NT2/D1 (cell line): ENCODE measurements at regions not wholly inside any gene's neighbourhood (a gene's known extent, or its start where the extent isn't known, plus 50 kb on each side); places are given as distances from the start of the nearest gene placed in this dataset.

Experiments
- SUZ12 ChIP-seq: IDR thresholded peaks from 2 replicates; pipeline ENCODE4 v1.6.1; 2011; ENCODE audit not compliant: insufficient read length, insufficient read depth; ENCODE audit errors: extremely low read depth
- YY1 ChIP-seq: IDR thresholded peaks from 2 replicates; pipeline ENCODE4 v1.6.1; 2011; ENCODE audit not compliant: insufficient read length, insufficient read depth
- ZNF274 ChIP-seq: IDR thresholded peaks from 2 replicates; pipeline ENCODE4 v1.6.1; 2011; ENCODE audit warnings: mild to moderate bottlenecking, low read depth, low read length

DNA sequence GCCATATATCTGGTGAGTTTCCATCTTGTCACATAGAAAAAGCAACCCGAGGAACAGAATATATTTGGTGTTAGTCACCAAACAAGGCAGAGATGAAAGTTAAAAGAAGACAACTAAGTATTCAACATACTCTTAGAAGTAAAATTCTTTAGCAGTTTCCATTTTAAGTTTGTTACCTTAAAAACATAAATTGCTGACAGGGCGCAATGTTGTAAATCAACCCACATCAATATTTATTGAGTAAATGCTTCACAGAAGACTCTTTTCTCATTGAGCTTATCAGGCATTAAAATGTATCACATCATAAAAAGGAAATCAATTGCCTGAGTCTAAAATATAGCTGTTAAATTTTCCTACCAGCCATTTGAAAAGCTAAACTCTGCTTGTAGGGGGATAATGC, 603.0 kb downstream of the FBXO15 start:
- TF ChIP-seq YY1 (no peak), ZNF274 (no peak), SUZ12 (no peak)
